ENCODE measurements at regions not wholly inside any gene's neighbourhood (a gene's known extent, or its start where the extent isn't known, plus 50 kb on each side); places are given as distances from the start of the nearest gene placed in this dataset.

DNA sequence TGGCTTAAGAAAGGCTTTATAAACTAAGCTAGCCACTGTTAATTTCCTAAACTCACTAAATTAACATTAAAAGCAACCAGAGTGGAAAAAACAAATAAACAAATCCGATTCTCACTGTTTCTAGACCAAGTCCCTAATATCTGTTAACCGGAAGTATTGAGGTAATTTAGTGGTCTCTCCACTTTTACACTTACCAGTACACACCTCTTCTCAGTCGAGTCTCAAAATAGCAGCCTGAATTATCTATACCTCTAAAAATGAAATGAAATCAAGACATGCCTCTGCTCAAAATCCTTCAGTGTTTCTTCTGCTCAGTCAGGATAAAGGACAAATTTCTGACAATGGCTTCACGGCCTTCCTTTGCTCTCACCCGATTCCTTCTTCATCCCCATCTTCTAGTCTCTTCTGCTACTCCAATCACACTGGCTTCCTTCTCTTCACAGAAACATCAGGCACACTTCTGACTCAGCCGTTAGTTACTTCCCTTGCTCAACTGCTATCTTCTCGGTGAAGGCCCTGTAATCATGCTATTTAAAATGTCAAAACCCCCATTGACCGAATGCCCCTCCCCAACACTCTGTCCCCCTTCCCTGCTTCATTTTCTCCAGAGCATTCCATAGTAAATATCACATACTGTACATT is 161.3 kb downstream of the KITLG start:
- no peak for DNase-seq

DNA sequence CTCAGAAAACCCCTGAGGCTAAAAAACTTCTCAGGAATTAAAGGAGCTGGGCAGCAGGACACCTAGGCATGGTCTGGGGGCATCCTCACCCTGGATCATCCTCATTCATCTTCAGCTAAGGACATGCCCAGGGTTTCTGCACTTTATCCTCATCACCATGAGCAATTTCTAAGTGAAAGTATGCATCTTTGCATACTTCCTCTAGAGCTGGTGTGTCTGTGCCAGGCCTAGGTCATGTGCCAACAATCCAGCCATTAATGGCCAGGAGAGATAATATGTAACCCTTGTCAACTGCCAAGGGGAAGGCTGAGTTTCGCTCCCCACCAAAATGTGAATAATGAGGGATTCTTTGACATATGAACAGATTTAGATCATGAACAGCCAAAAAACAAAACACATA is 160.5 kb downstream of the KITLG start:
- no peak for DNase-seq

DNA sequence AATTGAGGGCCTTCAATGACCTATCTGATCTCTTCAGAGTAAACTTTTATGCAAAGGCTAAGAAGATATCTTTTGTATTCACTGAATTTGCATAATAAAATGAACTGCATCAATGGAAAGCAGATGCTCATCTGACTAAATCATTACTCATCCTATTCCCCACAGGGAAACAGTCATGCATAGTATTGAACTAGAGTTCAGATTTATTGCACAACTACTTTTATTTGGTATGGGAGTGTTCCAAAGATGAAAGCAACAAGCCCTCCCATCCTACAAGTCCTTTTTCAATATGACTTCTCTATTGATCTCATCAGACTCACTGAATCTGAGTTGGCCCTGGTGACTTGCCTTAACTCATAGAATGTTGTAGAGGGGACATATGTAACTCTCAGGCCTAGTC is 159.8 kb downstream of the KITLG start:
- DNase-seq, result peak; percentile 49

DNA sequence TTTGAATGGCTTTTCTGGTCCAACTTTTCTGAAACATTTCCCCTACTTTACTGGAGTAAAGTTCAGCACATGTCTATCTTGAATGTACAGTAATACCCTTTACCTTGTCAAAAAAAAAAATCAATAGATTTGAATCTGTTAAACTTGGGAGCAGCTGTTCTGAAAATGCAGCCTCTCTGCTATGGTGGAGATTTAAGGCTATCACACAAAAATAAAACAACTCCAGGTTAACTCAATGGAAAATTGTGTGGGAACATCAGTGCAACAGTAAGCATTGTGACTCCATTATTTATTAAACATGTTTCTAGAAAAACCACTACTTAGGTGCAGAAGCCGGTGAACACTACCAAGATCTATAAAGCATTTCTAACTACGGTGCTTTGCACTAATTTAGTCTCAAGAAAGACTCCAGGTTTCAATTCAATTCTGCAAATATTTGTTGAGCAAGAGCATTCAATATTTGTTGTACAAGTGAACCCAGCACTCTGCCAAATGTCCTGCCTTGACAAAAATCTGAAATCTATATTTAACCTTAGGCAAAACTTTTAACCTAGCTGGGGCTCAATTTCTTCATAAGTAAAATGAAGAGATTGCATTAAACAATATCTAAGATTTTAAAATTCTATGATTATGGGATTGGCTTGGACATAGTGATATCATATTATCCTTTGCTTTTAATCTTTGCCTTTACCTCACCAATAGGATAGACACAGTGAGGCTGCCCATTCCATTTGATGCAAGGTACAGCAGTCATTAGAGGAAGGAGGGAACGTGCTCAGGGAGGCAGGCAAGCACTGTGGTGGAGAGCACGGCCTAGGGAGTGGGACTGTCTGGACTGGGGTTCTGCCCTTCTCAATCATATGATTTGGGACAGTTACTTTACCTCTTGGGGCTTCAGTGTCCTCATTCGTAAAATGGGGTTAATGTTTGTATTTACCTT is 155.2 kb downstream of the KITLG start:
- no peak for DNase-seq

DNA sequence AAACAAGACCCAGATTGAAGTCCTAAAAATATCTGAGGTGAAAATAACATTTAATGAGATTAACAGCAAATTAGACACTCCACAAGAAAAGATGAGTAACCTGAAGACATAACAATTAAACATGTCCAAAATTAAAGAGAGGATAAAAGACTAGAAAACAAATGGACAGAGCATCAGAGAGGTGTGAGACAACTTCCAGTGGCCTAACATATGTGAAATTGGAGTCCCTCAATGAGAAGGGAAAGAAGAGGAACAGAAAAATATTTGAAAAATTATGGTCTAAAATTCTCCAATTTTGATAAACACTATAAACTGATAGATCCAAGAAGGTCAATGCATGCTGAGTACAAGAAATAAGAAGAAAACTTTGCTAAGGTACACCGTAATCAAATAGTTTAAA is 151.9 kb downstream of the KITLG start:
- no peak for DNase-seq

DNA sequence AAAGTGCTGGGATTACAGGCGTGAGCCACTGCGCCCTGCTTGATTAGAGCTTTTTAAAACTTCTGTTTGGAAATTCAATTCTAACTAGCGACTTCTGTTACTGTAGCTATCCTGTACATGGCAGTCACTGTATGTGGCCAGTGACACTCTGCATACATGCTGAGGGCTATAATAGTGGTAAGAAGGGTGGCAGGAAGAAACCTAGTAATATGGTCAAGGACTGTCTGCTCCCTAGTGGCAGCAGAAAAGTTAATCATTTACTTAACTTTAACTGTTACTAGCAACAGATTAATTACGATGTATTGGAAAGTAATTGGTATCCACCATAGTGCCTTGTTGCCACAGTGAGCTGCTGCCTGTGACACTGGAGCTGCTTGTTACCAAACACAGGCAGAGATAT is 149.0 kb downstream of the KITLG start:
- no peak for DNase-seq

DNA sequence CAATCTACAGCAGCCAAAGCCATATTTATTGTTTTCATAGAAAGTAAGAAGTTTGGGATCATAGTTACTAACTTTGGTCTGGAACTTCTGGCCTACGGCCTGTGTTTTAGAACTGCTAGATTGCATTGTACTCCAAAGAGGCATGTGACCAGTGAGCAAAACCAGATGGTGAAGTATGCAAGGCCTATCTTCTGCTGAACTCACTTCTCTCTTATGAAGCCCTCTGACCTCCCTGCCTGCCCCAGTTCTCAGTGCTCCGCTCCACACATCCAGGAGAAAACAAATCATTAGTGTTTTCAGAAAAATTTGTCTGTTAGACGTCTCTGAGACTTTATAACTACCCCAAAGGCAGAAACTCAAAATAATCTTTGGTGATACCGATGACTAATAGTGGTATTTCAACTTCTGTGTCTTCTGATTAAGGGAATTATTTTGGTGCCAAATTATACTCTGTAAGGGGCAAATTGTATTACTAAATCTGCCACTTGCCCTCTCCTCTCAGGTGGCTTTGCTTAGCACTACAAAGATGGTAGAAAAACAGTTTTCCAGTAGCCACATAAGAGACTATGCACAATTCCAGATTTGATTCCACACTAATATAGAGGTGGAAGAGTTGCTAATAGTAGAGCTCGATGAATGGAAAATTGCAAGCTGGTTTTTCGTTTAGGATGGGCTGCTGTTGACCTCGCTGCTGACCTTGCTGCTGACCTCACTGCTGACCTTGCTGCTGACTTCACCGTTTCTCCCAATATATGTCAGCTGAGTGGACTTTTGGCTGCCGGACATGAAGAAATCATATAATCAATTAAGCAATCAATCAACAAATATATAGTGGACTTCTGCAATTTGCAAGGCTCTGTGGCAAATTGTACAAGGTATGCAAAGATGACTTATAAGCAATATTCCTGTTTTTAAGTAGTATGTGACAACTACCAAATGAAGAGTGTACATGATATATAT is 147.5 kb downstream of the KITLG start:
- no peak for DNase-seq

DNA sequence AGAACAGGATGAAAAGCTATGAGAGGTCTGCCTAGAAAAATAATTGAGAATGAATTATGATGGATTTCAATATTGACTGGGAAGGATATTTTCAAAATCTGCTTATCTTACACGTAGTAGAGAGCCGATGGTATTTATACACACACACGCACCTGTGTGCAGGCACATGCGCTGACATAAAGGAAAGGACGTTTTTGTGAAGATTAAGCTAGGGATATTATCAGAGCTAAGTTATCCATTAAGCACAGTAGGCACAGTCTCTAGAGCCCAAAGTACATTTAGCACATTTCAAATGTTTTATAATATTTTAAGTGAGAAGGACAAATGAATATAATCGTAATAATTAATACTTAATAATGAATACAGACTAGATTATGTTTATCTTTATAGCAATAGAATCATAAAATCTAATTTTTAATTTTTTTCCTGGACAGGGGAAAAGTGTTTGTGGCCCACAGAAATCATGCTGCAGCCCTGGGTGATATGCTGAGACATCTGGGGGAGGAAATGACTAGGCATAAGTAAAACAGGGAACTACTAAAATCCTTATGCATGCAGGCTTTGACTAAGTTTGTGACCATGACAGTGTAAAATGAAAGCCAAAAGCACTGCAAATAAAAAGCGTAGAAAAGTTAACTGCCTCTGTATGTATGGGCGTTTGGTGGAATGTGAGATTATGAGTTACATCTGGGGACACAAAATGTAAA is 146.1 kb downstream of the KITLG start:
- no peak for DNase-seq

DNA sequence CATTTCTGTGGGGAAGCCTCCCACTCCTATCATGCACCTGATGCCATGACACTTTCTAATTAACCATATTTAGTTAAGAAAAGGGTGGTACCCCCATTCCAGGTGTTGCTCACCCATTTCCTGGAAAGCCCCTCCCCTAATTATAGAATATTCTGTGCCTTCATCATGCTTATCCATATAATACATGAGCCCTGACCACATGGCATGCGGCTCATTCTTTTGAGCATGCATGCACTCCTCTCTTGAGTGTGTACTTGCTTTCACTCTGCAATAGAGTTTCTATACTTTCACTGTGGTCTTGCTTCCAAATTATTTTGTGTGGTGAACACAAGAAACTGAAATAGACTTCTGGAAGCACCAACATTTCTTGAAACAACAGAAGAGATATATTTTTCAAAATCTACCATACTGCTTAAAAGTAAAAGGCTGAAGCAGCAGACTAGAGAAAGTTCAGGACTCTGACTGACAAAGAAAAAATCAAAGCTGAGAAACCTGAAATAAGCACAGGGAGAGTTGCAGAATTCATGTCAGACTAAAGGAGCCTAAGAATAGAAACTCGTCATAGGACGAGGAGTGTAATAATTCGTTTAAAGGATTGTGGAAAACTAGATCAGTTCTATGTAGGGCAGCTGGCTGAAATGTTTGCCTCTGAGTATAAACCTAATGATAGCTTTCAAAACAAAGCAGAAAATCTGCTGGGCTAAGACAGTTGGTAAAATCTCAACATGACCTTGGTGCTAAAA is 144.8 kb downstream of the KITLG start:
- no peak for DNase-seq

DNA sequence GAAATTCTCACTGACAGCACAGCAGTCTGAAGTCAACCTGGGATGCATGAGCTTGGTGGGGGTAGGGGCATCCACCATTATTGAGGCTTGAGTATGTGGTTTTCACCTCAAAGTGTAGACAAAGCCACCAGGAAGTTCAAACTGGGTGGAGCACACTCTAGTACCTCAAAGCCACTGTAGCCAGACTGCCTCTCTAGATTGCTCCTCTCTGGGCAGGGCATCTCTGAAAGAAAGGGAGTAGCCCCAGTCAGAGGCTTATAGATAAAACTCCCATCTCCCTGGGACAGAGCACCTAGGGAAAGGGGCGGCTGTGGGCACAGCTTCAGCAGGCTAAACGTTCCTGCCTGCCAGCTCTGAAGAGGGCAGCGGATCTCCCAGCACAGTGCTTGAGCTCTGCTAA is 143.0 kb downstream of the KITLG start:
- DNase-seq, result no peak
